ENCODE measurements at regions not wholly inside any gene's neighbourhood (a gene's known extent, or its start where the extent isn't known, plus 50 kb on each side); places are given as distances from the start of the nearest gene placed in this dataset.

- CTCF ChIA-PET, result no interaction called here
- DNase-seq (ENCODE audit: extremely low spot score), result no peak
- TF ChIP-seq FOXA1 (IDR thresholded peaks at IDR 0.05) (no peak), TARDBP (IDR thresholded peaks at IDR 0.05) (no peak), SP1 (IDR thresholded peaks at IDR 0.05) (no peak), ARNT (IDR thresholded peaks at IDR 0.05) (no peak), ELF4 (IDR thresholded peaks at IDR 0.05) (no peak), BHLHE40 (IDR thresholded peaks at IDR 0.05; ENCODE audit: borderline replicate concordance) (no peak), FOXK2 (IDR thresholded peaks at IDR 0.05) (no peak), NFRKB (IDR thresholded peaks at IDR 0.05) (no peak), LEF1 (IDR thresholded peaks at IDR 0.05; ENCODE audit: borderline replicate concordance) (no peak), FOXM1 (IDR thresholded peaks at IDR 0.05; ENCODE audit: borderline replicate concordance) (no peak)
- POLR2A ChIA-PET, result no interaction called here
These were observed 937.2 kb upstream of the FLRT2 start for GRCh38 chr14:84592770-84593169.

GRCh38 chr14:84610086-84610485 lies 919.9 kb upstream of the FLRT2 start:
- DNase-seq (ENCODE audit: extremely low spot score), result no peak
- POLR2A ChIA-PET, result no interaction called here
- TF ChIP-seq ARNT (IDR thresholded peaks at IDR 0.05) (no peak), SP1 (IDR thresholded peaks at IDR 0.05) (no peak), NFRKB (IDR thresholded peaks at IDR 0.05) (no peak), L3MBTL2 (conservative IDR thresholded peaks at IDR 0.05) (no peak), FOXA1 (IDR thresholded peaks at IDR 0.05) (no peak), SUZ12 (IDR thresholded peaks at IDR 0.05) (no peak), TARDBP (IDR thresholded peaks at IDR 0.05) (no peak), ELF4 (IDR thresholded peaks at IDR 0.05) (no peak), LEF1 (IDR thresholded peaks at IDR 0.05; ENCODE audit: borderline replicate concordance) (no peak), FOXK2 (IDR thresholded peaks at IDR 0.05) (no peak), BHLHE40 (IDR thresholded peaks at IDR 0.05; ENCODE audit: borderline replicate concordance) (no peak), ZNF384 (IDR thresholded peaks at IDR 0.05) (no peak), PKNOX1 (IDR thresholded peaks at IDR 0.05) (no peak)
- CTCF ChIA-PET, result no interaction called here

DNA sequence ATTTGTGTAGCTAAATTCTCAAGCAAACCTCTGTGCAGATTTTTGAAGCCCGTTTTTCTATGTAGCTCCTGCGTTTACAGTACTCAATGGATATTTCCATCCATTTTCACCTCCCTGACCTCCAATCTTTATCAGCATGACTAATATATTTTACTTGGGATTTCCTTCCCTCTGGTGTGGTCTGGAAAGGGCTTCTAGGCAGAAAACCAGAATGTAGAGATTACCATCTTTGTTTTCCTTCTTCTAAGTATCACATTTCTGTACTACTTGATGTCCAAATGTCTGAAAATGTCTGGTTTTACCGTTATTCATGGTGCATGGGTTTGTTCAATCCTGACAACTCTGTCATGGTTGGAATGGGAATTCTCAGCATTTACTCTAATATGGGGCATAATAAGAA lies 907.6 kb upstream of the FLRT2 start:
- no peak for DNase-seq (ENCODE audit: extremely low spot score)
- no peak for TF ChIP-seq LEF1 (IDR thresholded peaks at IDR 0.05; ENCODE audit: borderline replicate concordance)
- ChIA-PET CTCF (no interaction called here), POLR2A (no interaction called here)

- DNase-seq (ENCODE audit: extremely low spot score), result no peak
- TF ChIP-seq BHLHE40 (IDR thresholded peaks at IDR 0.05; ENCODE audit: borderline replicate concordance), result no peak
- TF ChIP-seq SP1 (IDR thresholded peaks at IDR 0.05), result no peak
- TF ChIP-seq ARNT (IDR thresholded peaks at IDR 0.05), result no peak
- TF ChIP-seq CTBP1 (IDR thresholded peaks at IDR 0.05; ENCODE audit: borderline replicate concordance), result no peak
- no peak for TF ChIP-seq L3MBTL2 (conservative IDR thresholded peaks at IDR 0.05)
- TF ChIP-seq PKNOX1 (IDR thresholded peaks at IDR 0.05), result no peak
- TF ChIP-seq ZNF384 (IDR thresholded peaks at IDR 0.05), result no peak
- TF ChIP-seq FOXA1 (IDR thresholded peaks at IDR 0.05), result no peak
- TF ChIP-seq SUZ12 (IDR thresholded peaks at IDR 0.05), result no peak
- no peak for TF ChIP-seq FOXK2 (IDR thresholded peaks at IDR 0.05)
- no peak for TF ChIP-seq FOXM1 (IDR thresholded peaks at IDR 0.05; ENCODE audit: borderline replicate concordance)
- no peak for TF ChIP-seq TARDBP (IDR thresholded peaks at IDR 0.05)
- no peak for TF ChIP-seq ELF4 (IDR thresholded peaks at IDR 0.05)
- TF ChIP-seq NFRKB (IDR thresholded peaks at IDR 0.05), result no peak
- no peak for TF ChIP-seq HDGF (IDR thresholded peaks at IDR 0.05; ENCODE audit: borderline replicate concordance)
- TF ChIP-seq LEF1 (IDR thresholded peaks at IDR 0.05; ENCODE audit: borderline replicate concordance), result no peak
- ChIA-PET POLR2A (no interaction called here), CTCF (no interaction called here)
These were observed 886.5 kb upstream of the FLRT2 start for GRCh38 chr14:84643446-84643845.

DNA sequence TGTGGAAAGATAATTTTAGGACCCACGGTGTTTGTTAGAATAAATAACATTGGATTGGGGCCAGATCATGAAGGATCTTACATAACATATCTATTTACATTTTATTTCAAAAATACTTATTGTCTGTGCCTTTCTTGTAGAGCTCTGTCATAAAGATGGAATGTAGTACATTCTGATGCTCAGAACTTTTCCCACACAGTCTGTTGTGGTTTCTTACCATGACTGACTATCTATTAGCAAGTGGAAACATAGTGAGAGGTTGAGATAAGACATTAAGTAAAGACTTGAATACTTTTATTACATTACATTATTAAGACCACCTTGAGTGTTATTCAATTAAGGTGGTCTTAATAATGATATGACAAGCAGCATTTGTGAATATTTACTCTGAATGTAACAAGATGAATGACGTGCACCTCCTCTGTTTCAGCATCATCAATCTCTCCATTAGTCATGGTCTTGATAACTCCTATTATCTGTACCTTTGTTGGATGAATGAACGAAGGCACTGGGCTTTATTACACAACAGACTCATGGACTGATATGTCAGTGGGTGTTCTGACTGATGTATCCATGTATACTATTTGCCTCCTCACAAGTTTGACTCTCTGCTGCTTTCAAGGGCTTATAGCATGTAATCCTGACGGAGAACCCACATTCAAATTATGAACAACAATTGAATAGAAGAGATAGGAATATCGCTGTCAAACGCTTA lies 883.0 kb upstream of the FLRT2 start:
- no peak for DNase-seq (ENCODE audit: extremely low spot score)
- TF ChIP-seq FOXM1 (IDR thresholded peaks at IDR 0.05; ENCODE audit: borderline replicate concordance) (no peak), L3MBTL2 (conservative IDR thresholded peaks at IDR 0.05) (no peak), ZNF384 (IDR thresholded peaks at IDR 0.05) (no peak), SP1 (IDR thresholded peaks at IDR 0.05) (no peak), SUZ12 (IDR thresholded peaks at IDR 0.05) (no peak), TARDBP (IDR thresholded peaks at IDR 0.05) (no peak), CTBP1 (IDR thresholded peaks at IDR 0.05; ENCODE audit: borderline replicate concordance) (no peak), PKNOX1 (IDR thresholded peaks at IDR 0.05) (no peak), LEF1 (IDR thresholded peaks at IDR 0.05; ENCODE audit: borderline replicate concordance) (no peak), ELF4 (IDR thresholded peaks at IDR 0.05) (no peak), NFRKB (IDR thresholded peaks at IDR 0.05) (no peak), HDGF (IDR thresholded peaks at IDR 0.05; ENCODE audit: borderline replicate concordance) (no peak), ARNT (IDR thresholded peaks at IDR 0.05) (no peak)
- POLR2A ChIA-PET, result no interaction called here
- CTCF ChIA-PET, result no interaction called here

GRCh38 chr14:84655014-84655413 lies 874.9 kb upstream of the FLRT2 start:
- POLR2A ChIA-PET, result no interaction called here
- TF ChIP-seq CTBP1 (IDR thresholded peaks at IDR 0.05; ENCODE audit: borderline replicate concordance) (no peak), ZNF384 (IDR thresholded peaks at IDR 0.05) (no peak), FOXK2 (IDR thresholded peaks at IDR 0.05) (no peak), ELF4 (IDR thresholded peaks at IDR 0.05) (no peak), NFRKB (IDR thresholded peaks at IDR 0.05) (no peak), PKNOX1 (IDR thresholded peaks at IDR 0.05) (no peak), FOXM1 (IDR thresholded peaks at IDR 0.05; ENCODE audit: borderline replicate concordance) (no peak), HDGF (IDR thresholded peaks at IDR 0.05; ENCODE audit: borderline replicate concordance) (no peak), ARNT (IDR thresholded peaks at IDR 0.05) (no peak), FOXA1 (IDR thresholded peaks at IDR 0.05) (no peak), L3MBTL2 (conservative IDR thresholded peaks at IDR 0.05) (no peak), BHLHE40 (IDR thresholded peaks at IDR 0.05; ENCODE audit: borderline replicate concordance) (no peak), SUZ12 (IDR thresholded peaks at IDR 0.05) (no peak)
- CTCF ChIA-PET, result no interaction called here
- no peak for DNase-seq (ENCODE audit: extremely low spot score)
